H1 (cell line): ENCODE measurements at regions not wholly inside any gene's neighbourhood (a gene's known extent, or its start where the extent isn't known, plus 50 kb on each side); places are given as distances from the start of the nearest gene placed in this dataset.

ENCODE experiments used
- CTCF ChIP-seq, 3 experiments: IDR thresholded peaks; 1 replicate in 2 of 3; 2 replicates in 1 of 3; pipeline versions ENCODE4 v1.5.1 to v1.6.1; 2011; ENCODE audit warnings: low read length in 3 of 3, mild to moderate bottlenecking in 3 of 3, inconsistent platforms in 2 of 3, low read depth in 1 of 3, moderate library complexity in 1 of 3; ENCODE audit not compliant: insufficient read depth in 1 of 3; ENCODE audit errors: control extremely low read depth in 1 of 3
- EZH2 ChIP-seq: fragments of 200-600 bp; sonication (generic); IDR thresholded peaks from 2 replicates; pipeline ENCODE4 v1.7.1; 2012; ENCODE audit warnings: low read depth, mild to moderate bottlenecking, moderate library complexity, low read length, inconsistent platforms; ENCODE audit not compliant: severe bottlenecking

- no peak for TF ChIP-seq EZH2
- TF ChIP-seq CTCF (IDR thresholded peaks at IDR 0.05; ENCODE audit: control extremely low read depth in 1 of 3, insufficient read depth in 1 of 3, low read depth in 1 of 3, low read length in 3 of 3): no peak
These were observed 727.6 kb upstream of the SOX11 start for GRCh38 chr2:4964579-4964978.
